Transverse colon (tissue), 4 donors: ENCODE measurements at regions not wholly inside any gene's neighbourhood (a gene's known extent, or its start where the extent isn't known, plus 50 kb on each side); places are given as distances from the start of the nearest gene placed in this dataset.

Experiments used
- DNase-seq: peaks from one replicate; pipeline ENCODE4 v3.0.0-alpha.2; 2019
- H3K27ac ChIP-seq, 4 donors: fragments of 200-600 bp; sonication (generic); 2 replicates each; pipeline ENCODE4 v1.5.1; 2016 to 2018; ENCODE audit warnings: inconsistent platforms in 4 of 4
- H3K27me3 ChIP-seq: fragments of 200-600 bp; sonication (generic); 2 replicates; pipeline ENCODE4 v1.5.1; 2017; ENCODE audit warnings: inconsistent platforms
- H3K36me3 ChIP-seq, 4 donors: fragments of 200-600 bp; sonication (generic); 2 replicates each; pipeline ENCODE4 v1.5.1; 2017 to 2019; ENCODE audit warnings: inconsistent platforms in 4 of 4
- H3K4me1 ChIP-seq, 4 donors: fragments of 200-600 bp; sonication (generic); 2 replicates each; pipeline ENCODE4 v1.5.1; 2017 to 2020; ENCODE audit warnings: inconsistent platforms in 4 of 4
- H3K4me3 ChIP-seq, 4 donors: fragments of 200-600 bp; sonication (generic); 1 replicate in 1 of 4; 2 replicates in 3 of 4; pipeline versions ENCODE4 v1.5.1 to v1.6.1; 2017 to 2019; ENCODE audit warnings: inconsistent platforms in 4 of 4
- H3K9me3 ChIP-seq, 2 donors: fragments of 200-600 bp; sonication (generic); 2 replicates each; pipeline ENCODE4 v1.5.1; 2017 to 2019; ENCODE audit warnings: inconsistent platforms in 2 of 2
- CTCF ChIP-seq, 5 experiments: fragments of 200-600 bp in 3 of 5; fragments of 450-650 bp in 2 of 5; sonication (generic) in 3 of 5; IDR thresholded peaks; 1 replicate in 2 of 5; 2 replicates in 3 of 5; pipeline ENCODE4 v1.5.1; 2016 to 2017; ENCODE audit warnings: antibody characterized with exemption in 5 of 5, inconsistent platforms in 3 of 5, mild to moderate bottlenecking in 2 of 5, moderate library complexity in 1 of 5
- EP300 ChIP-seq: sonication (generic); formaldehyde crosslinking; IDR thresholded peaks from one replicate; pipeline ENCODE4 v1.6.1; 2017; ENCODE audit warnings: antibody characterized with exemption, low read depth
- POLR2A ChIP-seq: fragments of 450-650 bp; IDR thresholded peaks from one replicate; pipeline ENCODE4 v1.6.1; 2016; ENCODE audit warnings: antibody characterized with exemption, mild to moderate bottlenecking, moderate library complexity
- POLR2AphosphoS5 ChIP-seq, 3 donors: sonication (generic); formaldehyde crosslinking; IDR thresholded peaks; one replicate each; pipeline ENCODE4 v1.6.1; 2016; ENCODE audit warnings: antibody characterized with exemption in 3 of 3
- WGBS, 2 donors: methylation state at CpG; one replicate each; pipeline ENCODE4 v1.1.5; 2018; ENCODE audit warnings: low coverage in 1 of 2; 5-methylcytosine and 5-hydroxymethylcytosine counted together
- in situ Hi-C, 4 donors: fragments of 200-750 bp; cut with MboI; loops; one replicate each; pipeline versions ENCODE4 v1.15.0 to v1.15.1; 2017; ENCODE audit warnings: low sequenced_read_pairs in 3 of 4, low pct_ligation_motif_present in 1 of 4, low pct_unique_long_range_greater_than_20kb in 1 of 4
- intact Hi-C: fragments of 100-400 bp; cut with DNase I; formaldehyde crosslinking; loops from one replicate; pipeline ENCODE4 v1.15.1; 2023; ENCODE audit warnings: low total_unique reads

- TF ChIP-seq EP300 (no peak), POLR2A (no peak), POLR2AphosphoS5 (IDR thresholded peaks at IDR 0.05) (no peak), CTCF (IDR thresholded peaks at IDR 0.05) (no peak)
- WGBS, 2 donors, result 74 to 97% methylated on average over 3 of the region's 3 CpGs
- H3K4me3 ChIP-seq, result no peak overlapping the region
These were observed 571.4 kb downstream of the NOVA1 start for GRCh38 chr14:26026384-26026783.

DNA sequence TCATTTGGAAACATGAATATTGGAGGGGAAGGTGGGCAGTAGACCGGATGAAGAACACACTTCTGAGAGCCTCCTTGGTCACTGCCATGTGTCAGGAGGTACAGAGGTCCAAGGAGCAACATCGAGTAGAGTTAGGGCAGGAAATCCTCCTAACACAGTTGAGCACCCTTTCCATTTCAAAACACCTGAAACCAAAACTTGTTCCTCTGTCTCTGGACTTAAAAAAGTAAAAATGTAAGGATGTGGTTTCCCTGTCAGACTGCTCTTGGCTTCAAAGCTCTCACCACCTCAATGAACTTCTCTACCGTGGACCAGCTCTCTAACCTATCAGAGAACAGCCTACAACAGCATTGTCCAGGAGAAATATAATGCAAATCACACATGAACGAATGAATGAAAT lies 573.9 kb downstream of the NOVA1 start:
- TF ChIP-seq POLR2AphosphoS5 (IDR thresholded peaks at IDR 0.05) (no peak), EP300 (no peak), POLR2A (no peak), CTCF (IDR thresholded peaks at IDR 0.05) (no peak)
- WGBS, 2 donors, result 76 to 77% methylated on average over 3 to 4 of the region's 4 CpGs
- in situ Hi-C loops, result no loop called here

More at GRCh38 chr14:26026384-26026783, 571.4 kb downstream of the NOVA1 start:
- H3K27me3 ChIP-seq, result no peaks in the 10 kb centered on the region
- H3K4me1 ChIP-seq, result no peaks in the 10 kb centered on the region
- intact Hi-C loops (no loop called here), in situ Hi-C loops (no loop called here)
- no peak for DNase-seq
- no peak overlapping the region for H3K27ac ChIP-seq
- H3K36me3 ChIP-seq, result no peaks in the 10 kb centered on the region
- no peaks in the 10 kb centered on the region for H3K9me3 ChIP-seq

GRCh38 chr14:26021759-26022158 lies 576.1 kb downstream of the NOVA1 start:
- in situ Hi-C loops, result no loop called here
- intact Hi-C loops, result no loop called here
- Histone ChIP-seq H3K36me3 (no peaks in the 10 kb centered on the region), H3K9me3 (no peaks in the 10 kb centered on the region), H3K27ac (no peak overlapping the region), H3K27me3 (no peaks in the 10 kb centered on the region), H3K4me1 (no peaks in the 10 kb centered on the region), H3K4me3 (no peak overlapping the region)
- 67 to 71% methylated on average over 1 of the region's 1 CpG for whole genome bisulfite sequencing, 2 donors
- no peak for DNase-seq
- TF ChIP-seq EP300, result no peak
- TF ChIP-seq POLR2A, result no peak
- TF ChIP-seq POLR2AphosphoS5 (IDR thresholded peaks at IDR 0.05), result no peak
- TF ChIP-seq CTCF (IDR thresholded peaks at IDR 0.05), result no peak

More for the DNA sequence above, 573.9 kb downstream of the NOVA1 start:
- Histone ChIP-seq H3K4me1 (no peaks in the 10 kb centered on the region), H3K27me3 (no peaks in the 10 kb centered on the region), H3K4me3 (no peak overlapping the region), H3K27ac (no peak overlapping the region), H3K9me3 (no peaks in the 10 kb centered on the region), H3K36me3 (no peaks in the 10 kb centered on the region)
- intact Hi-C loops, result no loop called here
- DNase-seq, result no peak

- Histone ChIP-seq H3K9me3 (no peaks in the 10 kb centered on the region), H3K27me3 (no peaks in the 10 kb centered on the region), H3K4me1 (no peaks in the 10 kb centered on the region), H3K27ac (no peak overlapping the region), H3K4me3 (no peak overlapping the region), H3K36me3 (no peaks in the 10 kb centered on the region)
- 73 to 79% methylated on average over 4 of the region's 4 CpGs for WGBS, 2 donors
- TF ChIP-seq POLR2A (no peak), CTCF (IDR thresholded peaks at IDR 0.05) (no peak), EP300 (no peak), POLR2AphosphoS5 (IDR thresholded peaks at IDR 0.05) (no peak)
- in situ Hi-C loops, result no loop called here
- DNase-seq, result no peak
- intact Hi-C loops, result no loop called here
These were observed 580.6 kb downstream of the NOVA1 start for GRCh38 chr14:26017270-26017669.
